ENCODE measurements at regions not wholly inside any gene's neighbourhood (a gene's known extent, or its start where the extent isn't known, plus 50 kb on each side); places are given as distances from the start of the nearest gene placed in this dataset.
"Not testable (repeated sequence)": the region's sequence is repeated elsewhere in the genome, so short reads cannot be mapped to it uniquely, and the experiment has no call there.

DNA sequence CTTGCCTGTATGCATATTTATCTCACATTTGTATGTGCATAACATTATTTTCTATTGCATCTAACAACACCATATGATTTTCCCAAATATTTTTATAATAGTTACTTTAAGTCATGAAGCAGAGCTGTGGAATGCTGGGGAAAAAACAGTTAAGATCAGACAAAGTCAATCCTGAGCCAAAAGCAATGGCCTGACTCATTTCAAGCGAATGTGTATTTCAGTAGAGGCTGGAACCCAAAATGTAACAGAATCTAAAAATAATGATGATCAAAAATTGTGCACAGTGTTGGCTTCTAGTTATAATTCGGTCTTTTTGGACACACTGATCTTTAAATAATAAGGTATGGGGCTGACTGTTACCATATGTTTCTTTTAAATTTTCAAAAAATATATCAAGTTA, 516.2 kb upstream of the ADGRL3 start:
- no peak for ATAC-seq
- Mint-ChIP-seq H3K4me3 (no peak overlapping the region), H3K36me3 (ENCODE audit: low read depth) (no peaks in the 10 kb centered on the region), H3K9me3 (no peaks in the 10 kb centered on the region), H3K4me1 (no peaks in the 10 kb centered on the region), H3K27me3 (no peaks in the 10 kb centered on the region), H3K27ac (no peak overlapping the region)
- DNase-seq: no peak

DNA sequence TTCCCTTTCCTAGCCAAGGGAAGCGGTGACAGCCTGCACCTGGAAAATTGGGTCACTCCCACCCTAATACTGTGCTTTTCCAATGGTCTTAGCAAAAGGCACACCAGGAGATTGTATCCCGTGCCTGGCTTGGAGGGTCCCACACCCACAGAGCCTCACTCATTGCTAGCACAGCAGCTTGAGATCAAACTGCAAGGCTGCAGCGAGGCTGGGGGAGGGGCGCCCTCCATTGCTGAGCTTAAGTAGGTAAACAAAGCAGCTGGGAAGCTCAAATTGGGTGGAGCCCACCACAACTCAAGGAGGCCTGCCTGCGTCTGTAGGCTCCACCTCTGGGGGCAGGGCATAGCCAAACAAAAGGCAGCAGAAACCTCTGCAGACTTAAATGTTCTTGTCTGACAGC, 504.1 kb upstream of the ADGRL3 start:
- not testable (repeated sequence) for DNase-seq

DNA sequence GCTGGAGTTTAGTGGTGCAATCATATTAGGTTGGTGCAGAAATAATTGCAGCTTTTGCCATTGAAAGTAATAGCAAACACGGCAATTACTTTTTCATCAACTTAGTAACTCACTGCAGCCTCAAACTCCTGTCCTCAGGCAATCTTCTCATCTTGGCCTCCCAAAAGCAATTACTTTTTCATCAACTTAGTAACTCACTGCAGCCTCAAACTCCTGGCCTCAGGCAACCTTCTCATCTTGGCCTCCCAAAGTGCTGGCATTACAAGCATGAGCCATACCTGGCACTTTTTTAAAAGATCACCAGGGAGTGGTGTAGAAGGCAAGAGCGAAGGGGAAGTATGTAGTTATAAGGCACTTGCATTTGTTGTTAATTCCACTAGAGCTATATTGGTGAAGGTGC, 491.1 kb upstream of the ADGRL3 start:
- H3K9me3 Mint-ChIP-seq: peaks cover 20% of the 10 kb centered on the region
- H3K4me3 Mint-ChIP-seq: no peak overlapping the region
- no peak for DNase-seq
- no peak for ATAC-seq
- no peaks in the 10 kb centered on the region for H3K36me3 Mint-ChIP-seq (ENCODE audit: low read depth)
- no peak overlapping the region for H3K27ac Mint-ChIP-seq
- no peaks in the 10 kb centered on the region for H3K27me3 Mint-ChIP-seq
- no peaks in the 10 kb centered on the region for H3K4me1 Mint-ChIP-seq

More for the DNA sequence above, 504.1 kb upstream of the ADGRL3 start:
- H3K36me3 Mint-ChIP-seq (ENCODE audit: low read depth); H3K27ac Mint-ChIP-seq; ATAC-seq; H3K4me3 Mint-ChIP-seq; H3K4me1 Mint-ChIP-seq; H3K27me3 Mint-ChIP-seq: not testable (repeated sequence)
- peaks cover 15% of the 10 kb centered on the region for H3K9me3 Mint-ChIP-seq

DNA sequence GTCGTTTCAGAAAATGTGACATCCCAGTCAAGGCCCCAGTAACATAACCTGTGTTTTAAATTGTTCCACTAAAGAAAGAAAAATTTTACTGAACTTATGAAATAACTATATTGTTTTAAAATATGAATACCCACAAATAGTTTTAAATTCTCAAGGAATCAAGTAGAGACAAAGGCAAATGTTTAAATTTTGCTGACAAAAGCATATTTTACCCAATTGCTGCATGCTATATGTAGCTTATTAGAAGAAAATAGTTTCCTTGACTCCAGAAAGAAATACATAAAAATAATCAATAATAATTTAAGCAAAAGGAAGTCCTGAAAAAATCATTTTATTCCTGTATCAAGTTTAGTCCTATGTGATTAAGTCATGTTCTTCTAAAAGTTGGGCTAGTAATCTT, 481.3 kb upstream of the ADGRL3 start:
- H3K4me1 Mint-ChIP-seq: no peaks in the 10 kb centered on the region

DNA sequence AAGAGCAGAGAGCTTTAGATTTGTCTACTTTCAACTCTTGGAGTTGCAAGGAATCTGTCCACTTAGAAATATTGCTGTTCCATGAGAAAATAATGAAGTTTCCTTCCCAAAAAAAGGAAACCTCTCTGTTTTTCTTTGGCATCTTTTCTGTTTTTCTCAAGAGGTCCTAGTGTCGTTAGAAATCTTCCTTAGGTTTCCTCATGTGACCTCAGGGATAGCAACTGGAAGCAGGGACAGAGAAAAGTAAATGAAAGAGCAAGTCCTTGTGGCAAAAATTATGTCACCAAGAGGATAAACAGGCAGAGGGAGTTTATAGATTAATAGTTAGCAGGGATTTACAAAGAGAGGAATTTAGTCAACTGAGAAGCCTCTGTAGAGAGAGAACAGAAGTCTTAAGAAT, 478.4 kb upstream of the ADGRL3 start:
- DNase-seq (no peak), ATAC-seq (no peak)
- Mint-ChIP-seq H3K36me3 (ENCODE audit: low read depth) (no peaks in the 10 kb centered on the region), H3K27me3 (no peaks in the 10 kb centered on the region), H3K4me1 (no peaks in the 10 kb centered on the region), H3K27ac (no peak overlapping the region), H3K4me3 (no peak overlapping the region), H3K9me3 (peaks cover 7% of the 10 kb centered on the region)

More for the DNA sequence above, 481.3 kb upstream of the ADGRL3 start:
- H3K9me3 Mint-ChIP-seq: peaks cover 3% of the 10 kb centered on the region
- ATAC-seq (no peak), DNase-seq (no peak)
- H3K27ac Mint-ChIP-seq: no peak overlapping the region
- H3K36me3 Mint-ChIP-seq (ENCODE audit: low read depth): no peaks in the 10 kb centered on the region
- H3K4me3 Mint-ChIP-seq: no peak overlapping the region
- no peaks in the 10 kb centered on the region for H3K27me3 Mint-ChIP-seq

DNA sequence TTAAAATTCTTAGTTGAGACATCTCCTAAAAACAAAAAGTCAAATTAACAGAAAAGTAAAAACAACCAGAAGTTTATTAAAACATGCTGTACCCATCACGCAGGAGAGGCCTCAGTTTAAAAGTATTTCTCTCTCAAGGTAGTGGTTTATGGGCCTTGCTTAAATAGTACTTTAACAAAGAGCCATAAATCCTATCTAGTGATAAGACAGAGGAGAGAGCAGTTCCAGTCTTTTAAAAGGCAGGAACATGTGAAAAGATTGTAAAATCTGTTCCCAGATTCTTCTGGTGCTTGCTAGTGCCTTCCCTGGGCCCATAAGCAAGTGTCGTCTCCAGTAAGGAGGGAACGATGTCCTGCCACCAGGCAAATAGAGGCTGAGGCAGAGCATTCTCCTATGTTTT, 476.3 kb upstream of the ADGRL3 start:
- Mint-ChIP-seq H3K27me3 (no peaks in the 10 kb centered on the region), H3K36me3 (ENCODE audit: low read depth) (no peaks in the 10 kb centered on the region)

DNA sequence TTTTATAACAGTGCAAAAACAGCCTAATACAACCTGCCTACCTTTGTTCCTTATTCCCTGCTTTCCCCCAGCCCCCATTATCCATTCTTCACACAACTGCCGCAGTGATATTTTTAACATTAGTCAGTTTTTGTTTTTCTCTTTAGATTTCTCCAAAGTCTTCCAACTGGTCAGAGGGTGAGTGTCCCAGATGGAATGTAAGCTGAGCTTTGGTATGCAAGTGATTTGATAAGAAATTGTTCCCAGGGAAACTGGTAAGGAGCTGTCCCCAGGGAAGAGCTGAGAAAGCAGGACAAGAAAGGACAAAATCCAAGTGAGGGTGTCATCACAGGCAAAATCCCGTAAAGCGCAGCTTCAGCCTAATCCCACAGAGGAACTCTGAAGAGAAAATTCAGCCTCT, 475.5 kb upstream of the ADGRL3 start:
- no peaks in the 10 kb centered on the region for H3K27me3 Mint-ChIP-seq
- H3K4me3 Mint-ChIP-seq: no peak overlapping the region
- DNase-seq: no peak
- H3K36me3 Mint-ChIP-seq (ENCODE audit: low read depth): no peaks in the 10 kb centered on the region
- no peaks in the 10 kb centered on the region for H3K4me1 Mint-ChIP-seq
- no peak overlapping the region for H3K27ac Mint-ChIP-seq
- no peak for ATAC-seq
- H3K9me3 Mint-ChIP-seq: peaks cover 20% of the 10 kb centered on the region

More for the DNA sequence above, 476.3 kb upstream of the ADGRL3 start:
- no peak for DNase-seq
- no peak overlapping the region for H3K27ac Mint-ChIP-seq
- no peak for ATAC-seq
- H3K9me3 Mint-ChIP-seq: peaks cover 13% of the 10 kb centered on the region
- no peak overlapping the region for H3K4me3 Mint-ChIP-seq
- H3K4me1 Mint-ChIP-seq: no peaks in the 10 kb centered on the region

DNA sequence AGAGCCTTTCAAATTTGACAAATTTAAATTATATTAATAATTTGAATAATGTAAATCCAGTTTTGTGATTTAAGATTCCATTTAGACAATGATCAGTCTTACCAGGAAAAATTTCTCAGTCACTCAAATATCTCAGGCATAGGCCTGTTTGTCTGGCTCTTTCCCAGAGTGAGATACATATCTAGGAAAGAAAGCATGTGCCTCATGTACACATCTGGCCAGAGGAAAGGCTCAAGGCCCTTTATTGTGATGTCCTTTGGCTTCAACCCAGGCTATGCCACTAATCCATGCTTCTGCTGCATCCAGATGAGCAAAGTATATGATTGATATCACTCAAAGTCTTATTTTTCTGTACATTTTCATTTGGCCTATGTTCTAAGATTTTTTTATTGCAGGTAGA, 473.3 kb upstream of the ADGRL3 start:
- no peak for DNase-seq
- peaks cover 20% of the 10 kb centered on the region for H3K9me3 Mint-ChIP-seq
- no peaks in the 10 kb centered on the region for H3K36me3 Mint-ChIP-seq (ENCODE audit: low read depth)
- H3K27me3 Mint-ChIP-seq: no peaks in the 10 kb centered on the region
- no peaks in the 10 kb centered on the region for H3K4me1 Mint-ChIP-seq
- no peak for ATAC-seq
- H3K27ac Mint-ChIP-seq: no peak overlapping the region
- no peak overlapping the region for H3K4me3 Mint-ChIP-seq

DNA sequence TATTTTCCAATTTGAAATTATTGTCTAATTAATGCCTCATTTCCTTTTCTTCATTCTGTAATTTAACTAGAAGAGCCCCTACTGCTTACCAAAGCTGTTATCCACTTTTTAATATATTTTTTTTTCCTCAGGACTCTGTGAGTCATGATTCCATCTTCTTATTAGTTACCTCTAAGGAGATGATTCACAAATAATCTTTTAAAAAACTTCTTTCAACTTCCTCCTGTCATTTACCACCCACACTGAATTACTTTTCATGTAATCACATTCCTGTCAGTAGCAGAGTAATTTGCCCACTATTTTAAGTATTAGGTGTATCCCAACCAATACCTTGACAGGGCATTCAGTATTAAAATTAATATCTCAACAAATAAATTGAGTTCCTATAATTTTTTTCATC, 470.9 kb upstream of the ADGRL3 start:
- Mint-ChIP-seq H3K27ac (no peak overlapping the region), H3K36me3 (ENCODE audit: low read depth) (no peaks in the 10 kb centered on the region), H3K4me1 (no peaks in the 10 kb centered on the region), H3K27me3 (no peaks in the 10 kb centered on the region), H3K4me3 (no peak overlapping the region), H3K9me3 (peaks cover 20% of the 10 kb centered on the region)
- ATAC-seq (no peak), DNase-seq (no peak)

DNA sequence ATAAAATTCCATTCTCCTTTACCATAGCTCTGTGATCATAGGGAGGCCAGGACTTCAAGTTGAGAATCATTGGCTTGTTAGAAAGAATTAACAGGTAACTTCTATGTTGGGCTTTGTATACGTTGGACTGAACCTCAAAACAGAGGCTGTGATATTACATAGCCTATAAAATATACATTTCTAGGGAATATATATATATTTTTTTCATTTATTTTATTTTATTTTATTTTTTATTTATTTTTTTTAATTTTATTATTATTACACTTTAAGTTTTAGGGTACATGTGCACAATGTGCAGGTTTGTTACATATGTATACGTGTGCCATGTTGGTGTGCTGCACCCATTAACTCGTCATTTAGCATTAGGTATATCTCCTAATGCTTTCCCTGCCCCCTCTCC, 470.4 kb upstream of the ADGRL3 start:
- not testable (repeated sequence) for H3K36me3 Mint-ChIP-seq (ENCODE audit: low read depth); H3K4me3 Mint-ChIP-seq; H3K27me3 Mint-ChIP-seq; H3K27ac Mint-ChIP-seq; ATAC-seq; DNase-seq; H3K4me1 Mint-ChIP-seq
- peaks cover 24% of the 10 kb centered on the region for H3K9me3 Mint-ChIP-seq

DNA sequence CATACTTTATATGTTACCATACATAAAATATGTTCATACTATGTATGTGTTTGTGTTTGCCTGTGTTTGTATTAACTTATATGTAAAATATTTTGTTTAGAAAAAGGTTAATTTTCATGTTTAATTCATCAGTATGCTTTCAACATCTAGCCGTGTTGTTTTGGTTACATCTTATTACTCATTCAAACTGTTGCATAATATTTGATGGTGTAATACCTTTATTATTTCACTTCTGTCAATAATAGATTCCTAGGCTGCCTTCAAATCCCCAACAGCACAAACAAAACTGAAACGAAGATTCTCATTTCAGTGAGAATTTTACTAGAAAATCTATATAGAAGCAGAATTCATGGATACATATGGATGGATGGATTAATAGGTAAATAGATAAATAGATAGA, 462.3 kb upstream of the ADGRL3 start:
- Mint-ChIP-seq H3K36me3 (ENCODE audit: low read depth) (no peaks in the 10 kb centered on the region), H3K27me3 (no peaks in the 10 kb centered on the region), H3K4me1 (no peaks in the 10 kb centered on the region), H3K27ac (no peak overlapping the region), H3K9me3 (peaks cover 11% of the 10 kb centered on the region), H3K4me3 (no peak overlapping the region)
- ATAC-seq (no peak), DNase-seq (no peak)

DNA sequence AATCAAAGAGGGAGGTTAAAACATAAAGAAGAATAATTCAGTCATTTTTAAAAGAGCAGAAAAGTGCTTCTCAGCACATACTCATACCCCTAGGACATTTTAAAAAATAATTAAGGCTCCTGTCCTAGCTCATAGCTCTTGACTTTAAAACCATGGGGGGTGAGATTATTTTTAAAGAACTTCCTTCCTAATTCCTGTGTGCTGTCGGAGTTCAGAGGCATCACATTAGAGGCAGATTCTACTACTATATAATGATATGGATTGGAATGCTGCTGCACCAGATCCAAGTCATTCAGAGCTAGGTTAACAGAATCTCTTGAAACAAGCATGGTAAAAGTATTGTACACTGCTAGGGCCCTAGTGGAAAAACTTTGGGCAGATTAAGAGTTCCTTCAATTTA, 456.5 kb upstream of the ADGRL3 start:
- H3K27me3 Mint-ChIP-seq: no peaks in the 10 kb centered on the region
- H3K36me3 Mint-ChIP-seq (ENCODE audit: low read depth): no peaks in the 10 kb centered on the region
- no peaks in the 10 kb centered on the region for H3K4me1 Mint-ChIP-seq
- peaks cover 9% of the 10 kb centered on the region for H3K9me3 Mint-ChIP-seq
- ATAC-seq: no peak
- H3K27ac Mint-ChIP-seq: no peak overlapping the region
- no peak overlapping the region for H3K4me3 Mint-ChIP-seq
- DNase-seq: no peak

DNA sequence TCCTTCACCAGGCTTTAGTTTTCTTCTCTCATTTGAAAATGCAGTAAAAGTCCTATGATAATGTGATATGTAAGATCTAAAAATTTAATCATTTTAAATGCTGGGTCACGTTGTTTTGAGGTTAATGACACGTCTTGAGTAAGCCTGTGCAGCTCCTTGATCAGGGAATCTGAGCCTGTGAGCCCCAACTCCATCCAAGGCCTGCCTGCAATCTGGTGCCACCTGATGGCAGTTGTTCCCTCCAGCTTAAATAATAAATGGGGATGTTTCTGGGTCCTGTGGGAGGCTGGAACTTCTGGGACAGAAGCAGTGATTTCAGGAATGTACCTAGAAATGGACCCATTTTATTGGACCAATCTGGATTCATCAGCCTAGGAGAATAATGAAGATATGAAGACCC, 455.4 kb upstream of the ADGRL3 start:
- H3K4me3 Mint-ChIP-seq: no peak overlapping the region
- H3K4me1 Mint-ChIP-seq: no peaks in the 10 kb centered on the region
- ATAC-seq (no peak), DNase-seq (no peak)
- peaks cover 13% of the 10 kb centered on the region for H3K9me3 Mint-ChIP-seq
- H3K27me3 Mint-ChIP-seq: no peaks in the 10 kb centered on the region
- H3K36me3 Mint-ChIP-seq (ENCODE audit: low read depth): no peaks in the 10 kb centered on the region
- H3K27ac Mint-ChIP-seq: no peak overlapping the region

DNA sequence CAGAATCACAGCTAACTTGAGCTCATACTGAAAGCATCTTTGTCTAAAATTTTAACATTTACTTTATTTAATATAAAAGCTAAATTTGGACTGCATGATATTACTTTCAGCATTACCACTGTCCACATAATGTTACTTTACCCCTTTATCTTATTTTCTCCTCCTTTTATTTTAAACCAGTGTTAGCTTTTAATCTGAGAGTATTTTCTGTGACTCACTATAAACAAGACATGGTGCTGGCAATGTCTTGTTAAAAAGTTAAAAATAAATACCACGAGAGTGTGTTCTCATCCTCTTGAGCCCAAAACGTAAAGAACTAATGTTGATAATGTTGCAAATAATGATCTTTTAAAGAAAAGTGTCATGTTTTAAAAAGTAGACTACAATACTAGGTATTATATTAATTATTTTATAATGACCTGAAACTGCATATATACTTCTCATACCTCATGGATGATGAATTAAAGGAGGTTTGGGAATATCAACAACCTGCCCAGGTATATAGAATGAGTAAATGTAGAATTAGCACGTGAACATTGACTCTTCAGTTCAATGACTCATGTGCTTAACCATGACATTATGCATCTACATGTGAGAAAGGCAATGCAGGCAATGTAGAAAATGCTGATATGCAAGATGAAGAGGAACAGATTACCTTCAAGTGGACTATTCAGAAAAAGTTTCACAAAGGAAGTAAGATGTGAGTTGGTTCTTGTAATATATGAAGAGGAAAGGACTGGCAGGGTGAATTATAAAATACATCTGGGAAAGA, 454.1 kb upstream of the ADGRL3 start:
- DNase-seq (no peak), ATAC-seq (no peak)
- Mint-ChIP-seq H3K36me3 (ENCODE audit: low read depth) (no peaks in the 10 kb centered on the region), H3K4me1 (no peaks in the 10 kb centered on the region), H3K27ac (no peak overlapping the region), H3K4me3 (no peak overlapping the region), H3K27me3 (no peaks in the 10 kb centered on the region), H3K9me3 (peaks cover 13% of the 10 kb centered on the region)

DNA sequence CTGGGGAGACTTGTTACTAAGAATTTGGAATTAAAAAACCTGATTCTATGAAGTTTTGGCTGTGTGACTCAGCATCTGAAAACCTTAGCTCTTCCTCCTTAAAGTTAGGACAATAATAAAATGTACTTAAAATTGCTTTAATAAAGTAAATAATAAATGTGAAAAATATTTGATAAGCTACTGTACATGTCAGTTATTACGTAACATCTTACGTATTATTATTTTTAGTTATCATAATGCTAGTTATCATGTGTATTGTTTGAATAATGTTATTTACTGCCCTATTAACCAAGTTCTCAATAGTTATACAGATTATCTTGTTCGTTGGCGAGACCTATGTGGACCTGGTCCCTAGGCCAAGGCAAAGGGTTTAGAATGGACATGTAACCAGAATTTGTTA, 449.2 kb upstream of the ADGRL3 start:
- DNase-seq (no peak), ATAC-seq (no peak)
- Mint-ChIP-seq H3K9me3 (peaks cover 4% of the 10 kb centered on the region), H3K27ac (no peak overlapping the region), H3K4me1 (no peaks in the 10 kb centered on the region), H3K27me3 (no peaks in the 10 kb centered on the region), H3K4me3 (no peak overlapping the region), H3K36me3 (ENCODE audit: low read depth) (no peaks in the 10 kb centered on the region)
